ENCODE measurements at regions not wholly inside any gene's neighbourhood (a gene's known extent, or its start where the extent isn't known, plus 50 kb on each side); places are given as distances from the start of the nearest gene placed in this dataset.

DNA sequence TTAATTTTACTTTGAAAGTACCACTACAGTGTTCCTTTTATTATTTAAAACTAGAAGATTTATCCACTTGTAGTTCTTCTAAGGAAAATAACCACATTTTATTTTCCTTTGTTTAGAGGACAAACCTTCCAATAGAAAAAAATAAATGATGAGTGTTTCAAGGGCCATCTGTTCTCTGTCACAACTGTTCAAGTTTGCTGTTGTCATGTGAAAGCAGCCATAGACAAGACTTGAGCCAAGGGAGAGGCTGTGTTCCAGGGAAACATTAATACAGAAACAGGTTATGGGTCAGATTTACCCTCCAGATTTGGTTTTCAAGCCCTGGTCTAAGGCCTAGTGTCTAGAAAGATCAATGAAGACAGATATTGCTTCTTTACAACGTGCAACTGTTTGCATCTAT, 463.6 kb downstream of the C6orf118 start:
- H3K4me3 ChIP-seq (ENCODE audit: low read length) = no peak overlapping the region
- H3K9me3 ChIP-seq (replicated peaks; ENCODE audit: insufficient read depth, low read length) = no peaks in the 10 kb centered on the region
- TF ChIP-seq EZH2phosphoT487 (IDR thresholded peaks at IDR 0.05; ENCODE audit: low read length) (no peak), EZH2 (optimal IDR thresholded peaks at IDR 0.05; ENCODE audit: low read depth, low read length) (no peak)
- TF ChIP-seq, protein P1, sequence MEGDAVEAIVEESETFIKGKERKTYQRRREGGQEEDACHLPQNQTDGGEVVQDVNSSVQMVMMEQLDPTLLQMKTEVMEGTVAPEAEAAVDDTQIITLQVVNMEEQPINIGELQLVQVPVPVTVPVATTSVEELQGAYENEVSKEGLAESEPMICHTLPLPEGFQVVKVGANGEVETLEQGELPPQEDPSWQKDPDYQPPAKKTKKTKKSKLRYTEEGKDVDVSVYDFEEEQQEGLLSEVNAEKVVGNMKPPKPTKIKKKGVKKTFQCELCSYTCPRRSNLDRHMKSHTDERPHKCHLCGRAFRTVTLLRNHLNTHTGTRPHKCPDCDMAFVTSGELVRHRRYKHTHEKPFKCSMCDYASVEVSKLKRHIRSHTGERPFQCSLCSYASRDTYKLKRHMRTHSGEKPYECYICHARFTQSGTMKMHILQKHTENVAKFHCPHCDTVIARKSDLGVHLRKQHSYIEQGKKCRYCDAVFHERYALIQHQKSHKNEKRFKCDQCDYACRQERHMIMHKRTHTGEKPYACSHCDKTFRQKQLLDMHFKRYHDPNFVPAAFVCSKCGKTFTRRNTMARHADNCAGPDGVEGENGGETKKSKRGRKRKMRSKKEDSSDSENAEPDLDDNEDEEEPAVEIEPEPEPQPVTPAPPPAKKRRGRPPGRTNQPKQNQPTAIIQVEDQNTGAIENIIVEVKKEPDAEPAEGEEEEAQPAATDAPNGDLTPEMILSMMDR (IDR thresholded peaks at IDR 0.05; ENCODE audit: low read length) = no peak
- no peaks in the 10 kb centered on the region for H4K20me1 ChIP-seq (ENCODE audit: insufficient read depth, low read length)
- H3F3A ChIP-seq (ENCODE audit: insufficient read depth, low read length) = no peaks in the 10 kb centered on the region
- no peaks in the 10 kb centered on the region for H3K27me3 ChIP-seq (replicated peaks; ENCODE audit: insufficient read depth, low read length)
- H3K79me2 ChIP-seq (ENCODE audit: low read length) = no peaks in the 10 kb centered on the region
- H3K9ac ChIP-seq (ENCODE audit: low read length) = no peak overlapping the region
- H3K4me2 ChIP-seq (ENCODE audit: low read depth, low read length) = no peak overlapping the region
- H3K27ac ChIP-seq (ENCODE audit: low read length) = no peak overlapping the region
- no peaks in the 10 kb centered on the region for H3K36me3 ChIP-seq (replicated peaks; ENCODE audit: insufficient read depth, low read length)
- no peak overlapping the region for H2AFZ ChIP-seq (ENCODE audit: low read length)
- DNase-seq = no peak
- H3K4me1 ChIP-seq (ENCODE audit: low read length) = no peaks in the 10 kb centered on the region
- H3K9me2 ChIP-seq (replicated peaks; ENCODE audit: insufficient read depth, low read length) = no peaks in the 10 kb centered on the region

DNA sequence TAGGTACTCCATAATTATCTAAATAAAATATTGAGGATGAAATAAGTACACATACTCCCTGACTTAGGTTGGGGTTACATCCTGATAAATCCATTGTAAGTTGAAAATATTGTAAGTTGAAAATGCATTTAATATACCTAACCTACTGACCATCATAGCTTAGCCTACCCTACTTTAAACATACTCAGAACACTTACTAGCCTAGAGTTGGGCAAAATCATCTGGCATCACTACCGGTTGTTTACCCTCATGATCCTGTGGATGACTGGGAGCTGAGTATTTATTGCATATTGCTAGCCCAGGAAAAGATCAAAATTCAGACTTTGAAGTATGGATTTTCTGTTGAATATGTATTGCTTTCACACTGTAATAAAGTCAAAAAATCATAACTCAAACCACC, 467.3 kb downstream of the C6orf118 start:
- Histone ChIP-seq H3K9me3 (replicated peaks; ENCODE audit: insufficient read depth, low read length) (no peaks in the 10 kb centered on the region), H2AFZ (ENCODE audit: low read length) (no peak overlapping the region), H3K4me1 (ENCODE audit: low read length) (no peaks in the 10 kb centered on the region), H3K4me3 (ENCODE audit: low read length) (no peak overlapping the region), H3K9ac (ENCODE audit: low read length) (no peak overlapping the region), H3K27me3 (replicated peaks; ENCODE audit: insufficient read depth, low read length) (no peaks in the 10 kb centered on the region), H3F3A (ENCODE audit: insufficient read depth, low read length) (no peaks in the 10 kb centered on the region), H3K4me2 (ENCODE audit: low read depth, low read length) (no peak overlapping the region), H3K36me3 (replicated peaks; ENCODE audit: insufficient read depth, low read length) (no peaks in the 10 kb centered on the region), H4K20me1 (ENCODE audit: insufficient read depth, low read length) (no peaks in the 10 kb centered on the region), H3K79me2 (ENCODE audit: low read length) (no peaks in the 10 kb centered on the region), H3K9me2 (replicated peaks; ENCODE audit: insufficient read depth, low read length) (no peaks in the 10 kb centered on the region), H3K27ac (ENCODE audit: low read length) (no peak overlapping the region)
- DNase-seq = no peak
- TF ChIP-seq EZH2phosphoT487 (IDR thresholded peaks at IDR 0.05; ENCODE audit: low read length) (no peak), EZH2 (optimal IDR thresholded peaks at IDR 0.05; ENCODE audit: low read depth, low read length) (no peak)
- TF ChIP-seq, protein P1 (IDR thresholded peaks at IDR 0.05; ENCODE audit: low read length) = no peak

DNA sequence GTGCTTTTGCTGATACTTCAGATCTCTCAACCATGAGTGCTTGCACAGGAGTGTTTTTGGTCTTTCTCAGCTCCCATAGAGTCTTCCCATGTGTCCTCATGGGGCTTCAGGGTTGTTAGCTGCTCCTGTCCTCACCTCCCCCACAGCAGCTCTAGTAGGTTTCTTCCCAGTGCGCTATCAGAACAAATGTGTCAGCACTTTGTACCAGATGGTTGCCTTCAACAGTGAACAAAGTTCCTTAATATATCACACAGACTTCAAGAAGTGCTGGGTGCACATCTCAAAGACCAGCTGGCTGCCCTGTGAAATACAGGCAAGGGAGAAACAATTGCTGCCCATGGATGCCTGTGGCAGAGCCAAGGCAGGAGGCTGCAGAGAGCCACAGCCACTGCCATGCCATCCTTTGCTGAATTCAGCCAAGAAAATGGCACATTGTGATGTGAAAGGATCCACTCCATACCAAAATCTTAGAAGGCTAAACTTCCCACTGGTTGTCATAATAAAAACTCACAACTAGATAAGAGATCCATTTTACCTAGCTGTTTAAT, 471.3 kb downstream of the C6orf118 start:
- Histone ChIP-seq H3K27ac (ENCODE audit: low read length) (no peak overlapping the region), H3K36me3 (replicated peaks; ENCODE audit: insufficient read depth, low read length) (no peaks in the 10 kb centered on the region), H3K9ac (ENCODE audit: low read length) (no peak overlapping the region), H3K4me2 (ENCODE audit: low read depth, low read length) (no peak overlapping the region), H3K79me2 (ENCODE audit: low read length) (no peaks in the 10 kb centered on the region), H2AFZ (ENCODE audit: low read length) (no peak overlapping the region), H3F3A (ENCODE audit: insufficient read depth, low read length) (no peaks in the 10 kb centered on the region), H3K27me3 (replicated peaks; ENCODE audit: insufficient read depth, low read length) (no peaks in the 10 kb centered on the region), H3K4me3 (ENCODE audit: low read length) (no peak overlapping the region), H4K20me1 (ENCODE audit: insufficient read depth, low read length) (no peaks in the 10 kb centered on the region), H3K9me3 (replicated peaks; ENCODE audit: insufficient read depth, low read length) (no peaks in the 10 kb centered on the region), H3K4me1 (ENCODE audit: low read length) (no peaks in the 10 kb centered on the region), H3K9me2 (replicated peaks; ENCODE audit: insufficient read depth, low read length) (no peaks in the 10 kb centered on the region)
- DNase-seq = peak; percentile 18
- TF ChIP-seq EZH2 (optimal IDR thresholded peaks at IDR 0.05; ENCODE audit: low read depth, low read length) (no peak), EZH2phosphoT487 (IDR thresholded peaks at IDR 0.05; ENCODE audit: low read length) (no peak)
- TF ChIP-seq, protein P1 (IDR thresholded peaks at IDR 0.05; ENCODE audit: low read length) = no peak

All from MM.1S (cell line).